MCF 10A (cell line): ENCODE measurements at regions not wholly inside any gene's neighbourhood (a gene's known extent, or its start where the extent isn't known, plus 50 kb on each side); places are given as distances from the start of the nearest gene placed in this dataset.

Source experiments
- BruUV-seq: library from RNA; stranded (reverse); fragments of 400-500 nt; replicated peaks from 2 replicates; lab custom pipeline; 2021; lab: Mats Ljungman, UMichigan
- CTCF ChIA-PET: fragments of 300-600 bp; sonication (Branson Sonifier 250); formaldehyde crosslinking; extraction: SDS; loops from one replicate; lab custom pipeline; 2021; ENCODE audit warnings: antibody characterized with exemption, inconsistent platforms; lab: Yijun Ruan, JAX
- POLR2A ChIA-PET: fragments of 300-600, 350-650 bp; sonication (Branson Sonifier 250); formaldehyde crosslinking; extraction: SDS; loops from one replicate; lab custom pipeline; 2020; ENCODE audit warnings: antibody characterized with exemption, inconsistent platforms; lab: Yijun Ruan, JAX
- DNase-seq: peaks from one replicate; pipeline ENCODE4 v3.0.0-alpha.2; 2018; ENCODE audit not compliant: unreplicated experiment
- H3K27ac Mint-ChIP-seq: one replicate; pipeline ENCODE4 v1.8.0; 2022; ENCODE audit warnings: mild to moderate bottlenecking, low read depth, mixed read lengths; ENCODE audit not compliant: unreplicated experiment
- H3K27me3 Mint-ChIP-seq: one replicate; pipeline ENCODE4 v1.8.0; 2022; ENCODE audit warnings: mixed read lengths; ENCODE audit not compliant: insufficient read depth, unreplicated experiment
- H3K36me3 Mint-ChIP-seq: one replicate; pipeline ENCODE4 v1.8.0; 2022; ENCODE audit warnings: mild to moderate bottlenecking, moderate library complexity, mixed read lengths; ENCODE audit not compliant: insufficient read depth, unreplicated experiment
- H3K4me1 Mint-ChIP-seq: one replicate; pipeline ENCODE4 v1.8.0; 2022; ENCODE audit warnings: mixed read lengths; ENCODE audit not compliant: insufficient read depth, unreplicated experiment
- H3K4me3 Mint-ChIP-seq: one replicate; pipeline ENCODE4 v1.8.0; 2022; ENCODE audit warnings: mild to moderate bottlenecking, moderate library complexity, mixed read lengths; ENCODE audit not compliant: unreplicated experiment
- H3K9me3 Mint-ChIP-seq: one replicate; pipeline ENCODE4 v1.8.0; 2022; ENCODE audit warnings: mixed read lengths; ENCODE audit not compliant: unreplicated experiment
- CTCF ChIP-seq: fragments of 200-600 bp; IDR thresholded peaks from one replicate; pipeline ENCODE4 v1.8.0; 2022; ENCODE audit warnings: antibody characterized with exemption, mild to moderate bottlenecking; ENCODE audit not compliant: unreplicated experiment
- intact Hi-C: fragments of 100-400 bp; cut with micrococcal nuclease; formaldehyde crosslinking; loops from 2 replicates; pipeline ENCODE4 v1.14.1; 2022

GRCh38 chr3:87495938-87496337, 219.6 kb upstream of the POU1F1 start:
- no TSS peak for BruUV-seq
- intact Hi-C loops: no loop called here
- TF ChIP-seq CTCF: no peak
- H3K27ac Mint-ChIP-seq: no peak overlapping the region
- no peaks in the 10 kb centered on the region for H3K36me3 Mint-ChIP-seq
- H3K9me3 Mint-ChIP-seq: no peaks in the 10 kb centered on the region
- ChIA-PET POLR2A (no interaction called here), CTCF (interaction anchor here (8.4 kb wide), 1 partner anchor 144 kb away, joined by 104 read pairs; no protein-coding TSS in a partner anchor)
- no peaks in the 10 kb centered on the region for H3K4me1 Mint-ChIP-seq
- H3K27me3 Mint-ChIP-seq: no peaks in the 10 kb centered on the region
- no peak overlapping the region for H3K4me3 Mint-ChIP-seq
- no peak for DNase-seq

- CTCF ChIA-PET: interaction anchor here (1.0 to 1.2 kb wide), 2 partner anchors 9 to 143 kb away, joined by 5 read pairs; no protein-coding TSS in a partner anchor
- no peaks in the 10 kb centered on the region for H3K27me3 Mint-ChIP-seq
- no peak for TF ChIP-seq CTCF
Measured at GRCh38 chr3:87494264-87494663, 217.9 kb upstream of the POU1F1 start.

GRCh38 chr3:87491843-87492242, 215.5 kb upstream of the POU1F1 start:
- no peaks in the 10 kb centered on the region for H3K9me3 Mint-ChIP-seq
- POLR2A ChIA-PET: no interaction called here
- no peaks in the 10 kb centered on the region for H3K27me3 Mint-ChIP-seq
- TF ChIP-seq CTCF: no peak
- no peak for DNase-seq
- H3K4me3 Mint-ChIP-seq: no peak overlapping the region
- H3K4me1 Mint-ChIP-seq: no peaks in the 10 kb centered on the region
- no TSS peak for BruUV-seq
- CTCF ChIA-PET: no interaction called here
- intact Hi-C loops: no loop called here
- no peaks in the 10 kb centered on the region for H3K36me3 Mint-ChIP-seq
- no peak overlapping the region for H3K27ac Mint-ChIP-seq

More at GRCh38 chr3:87494264-87494663, 217.9 kb upstream of the POU1F1 start:
- POLR2A ChIA-PET: no interaction called here
- DNase-seq: no peak
- intact Hi-C loops: no loop called here
- Mint-ChIP-seq H3K4me3 (no peak overlapping the region), H3K4me1 (no peaks in the 10 kb centered on the region), H3K9me3 (no peaks in the 10 kb centered on the region), H3K36me3 (no peaks in the 10 kb centered on the region), H3K27ac (no peak overlapping the region)
- no TSS peak for BruUV-seq

- no TSS peak for BruUV-seq
- Mint-ChIP-seq H3K27me3 (no peaks in the 10 kb centered on the region), H3K36me3 (no peaks in the 10 kb centered on the region), H3K4me1 (no peaks in the 10 kb centered on the region), H3K27ac (no peak overlapping the region), H3K9me3 (no peaks in the 10 kb centered on the region), H3K4me3 (no peak overlapping the region)
- TF ChIP-seq CTCF: no peak
- CTCF ChIA-PET: interaction anchor here (0.6 to 0.7 kb wide), 3 partner anchors 60 to 252 kb away, joined by 3 read pairs; no protein-coding TSS in a partner anchor
- intact Hi-C loops: no loop called here
- POLR2A ChIA-PET: no interaction called here
- no peak for DNase-seq
Measured at GRCh38 chr3:87489892-87490291, 213.5 kb upstream of the POU1F1 start.
